GM12878 (cell line): ENCODE measurements at regions not wholly inside any gene's neighbourhood (a gene's known extent, or its start where the extent isn't known, plus 50 kb on each side); places are given as distances from the start of the nearest gene placed in this dataset.

Experiments used
- ATAC-seq: fragments of 200-7000 bp; cut with Tn5 transposase; 3 replicates; pipeline ENCODE4 v1.9.1; 2020; ENCODE audit warnings: mild to moderate bottlenecking, moderate library complexity
- BruUV-seq: library from RNA; stranded (reverse); fragments of 400-500 nt; replicated peaks from 2 replicates; lab custom pipeline; 2021; lab: Mats Ljungman, UMichigan
- CTCF ChIA-PET: fragments of 300-600 bp; sonication (Branson Sonifier 250); formaldehyde crosslinking; extraction: SDS; loops from one replicate; lab custom pipeline; 2021; ENCODE audit warnings: inconsistent platforms; lab: Yijun Ruan, JAX
- POLR2A ChIA-PET: fragments of 350-600 bp; formaldehyde crosslinking; extraction: SDS; loops from one replicate; lab custom pipeline; 2021; ENCODE audit warnings: inconsistent platforms; lab: Charles Lee
- RAD21 ChIA-PET: fragments of 300-600 bp; sonication (Branson Sonifier 250); formaldehyde crosslinking; loops from one replicate; lab custom pipeline; 2023; ENCODE audit warnings: antibody characterized with exemption; ENCODE audit not compliant: unreplicated experiment; lab: Charles Lee
- SMC1A ChIA-PET: fragments of 300-600 bp; sonication (Branson Sonifier 250); formaldehyde crosslinking; loops from one replicate; lab custom pipeline; 2023; ENCODE audit not compliant: unreplicated experiment, uncharacterized antibody; lab: Charles Lee
- DNase-seq: peaks from one replicate; pipeline ENCODE4 v3.0.0-alpha.2; 2011; ENCODE audit warnings: low read depth, low spot score
- FAIRE-seq: peaks from 3 replicates; lab custom pipeline; 2011; peaks lifted over from hg19 to GRCh38; lab: Jason Lieb, UNC
- H2AFZ ChIP-seq: 2 replicates; pipeline ENCODE4 v1.6.0; 2011; ENCODE audit warnings: low read depth, low read length, control low read depth; ENCODE audit not compliant: control insufficient read depth
- H3K27ac ChIP-seq: 2 replicates; pipeline ENCODE4 v1.5.1; 2011; ENCODE audit warnings: control low read depth; ENCODE audit not compliant: control insufficient read depth, insufficient read depth
- H3K27me3 ChIP-seq, 2 experiments: replicated peaks in 1 of 2; 2 replicates each; pipeline versions ENCODE4 v1.6.0 to v1.6.1; 2011; ENCODE audit warnings: low read length in 1 of 2; ENCODE audit not compliant: control insufficient read depth in 2 of 2, insufficient read depth in 2 of 2
- H3K36me3 ChIP-seq, 2 experiments: 2 replicates each; pipeline ENCODE4 v1.5.1; 2011; ENCODE audit warnings: low read length in 1 of 2; ENCODE audit not compliant: control insufficient read depth in 2 of 2, insufficient read depth in 2 of 2
- H3K4me1 ChIP-seq: 2 replicates; pipeline ENCODE4 v1.6.1; 2011; ENCODE audit warnings: mild to moderate bottlenecking, low read length, moderate library complexity, mixed read lengths; ENCODE audit not compliant: control insufficient read depth, insufficient read depth
- H3K4me2 ChIP-seq: 2 replicates; pipeline ENCODE4 v1.6.0; 2011; ENCODE audit warnings: control low read depth; ENCODE audit not compliant: control insufficient read depth, insufficient read depth
- H3K4me3 ChIP-seq: fragments of 200-600 bp; sonication (generic); 2 replicates; pipeline ENCODE4 v1.5.1; 2016
- H3K79me2 ChIP-seq: 2 replicates; pipeline ENCODE4 v1.6.0; 2011; ENCODE audit warnings: low read length; ENCODE audit not compliant: control insufficient read depth, insufficient read depth
- H3K9ac ChIP-seq: 2 replicates; pipeline ENCODE4 v1.8.0; 2011; ENCODE audit warnings: low read length, control low read depth, mixed read lengths; ENCODE audit not compliant: control insufficient read depth, insufficient read depth
- H3K9me3 ChIP-seq: replicated peaks from 3 replicates; pipeline ENCODE4 v1.5.1; 2011; ENCODE audit warnings: mild to moderate bottlenecking, low read length; ENCODE audit not compliant: control insufficient read depth, insufficient read depth
- H4K20me1 ChIP-seq: 2 replicates; pipeline ENCODE4 v1.6.0; 2011; ENCODE audit not compliant: control insufficient read depth, insufficient read depth
- CTCF ChIP-seq, 3 experiments: IDR thresholded peaks in 2 of 3; conservative IDR thresholded peaks in 1 of 3; 2 replicates each; pipeline ENCODE4 v1.5.1; 2011; ENCODE audit warnings: low read depth in 3 of 3, low read length in 3 of 3, mild to moderate bottlenecking in 3 of 3, control low read depth in 2 of 3, moderate library complexity in 2 of 3, inconsistent platforms in 1 of 3, mixed read lengths in 1 of 3; ENCODE audit not compliant: control insufficient read depth in 2 of 3, insufficient read depth in 1 of 3; ENCODE audit errors: extremely low read depth in 1 of 3
- IRF4 ChIP-seq: IDR thresholded peaks from 2 replicates; pipeline ENCODE4 v1.6.1; 2011; ENCODE audit warnings: low read depth, low read length
- IRF5 ChIP-seq: fragments of 450-650 bp; IDR thresholded peaks from 2 replicates; pipeline ENCODE4 v1.6.1; 2017; ENCODE audit warnings: borderline replicate concordance
- SKIL ChIP-seq: fragments of 450-650 bp; IDR thresholded peaks from 2 replicates; pipeline ENCODE4 v1.6.1; 2017; ENCODE audit warnings: mild to moderate bottlenecking, low read depth, inconsistent platforms; ENCODE audit not compliant: poor library complexity, severe bottlenecking
- whole genome bisulfite sequencing: methylation state at CpG from one replicate; pipeline ENCODE4 v1.1.6; 2016; ENCODE audit warnings: low lambda C conversion rate; ENCODE audit not compliant: insufficient replicate concordance, insufficient coverage; ENCODE audit errors: missing lambda C conversion rate; 5-methylcytosine and 5-hydroxymethylcytosine counted together
- in situ Hi-C: fragments of 300-500 bp; cut with MboI; formaldehyde crosslinking; loops from 9 replicates; pipeline ENCODE4 v1.14.3; 2018; ENCODE audit warnings: mixed read lengths
- intact Hi-C: fragments of 100-400 bp; cut with micrococcal nuclease; formaldehyde crosslinking; loops from one replicate; pipeline ENCODE4 v1.14.2; 2022; ENCODE audit not compliant: unreplicated experiment

GRCh38 chrX:104392350-104392749, 137.6 kb upstream of the ESX1 start:
- Histone ChIP-seq H2AFZ (no peak overlapping the region), H3K4me3 (no peak overlapping the region), H3K4me2 (no peak overlapping the region), H3K9me3 (no peaks in the 10 kb centered on the region), H3K79me2 (no peaks in the 10 kb centered on the region), H3K36me3 (no peaks in the 10 kb centered on the region), H3K9ac (no peak overlapping the region), H3K27me3 (no peaks in the 10 kb centered on the region), H4K20me1 (no peaks in the 10 kb centered on the region), H3K4me1 (no peaks in the 10 kb centered on the region), H3K27ac (no peak overlapping the region)
- CTCF ChIA-PET, result no interaction called here
- no TSS peak for BruUV-seq
- intact Hi-C loops (no loop called here), in situ Hi-C loops (no loop called here)
- 9% methylated on average over 4 of the region's 4 CpGs for WGBS
- FAIRE-seq, result no peak
- no peak for DNase-seq
- TF ChIP-seq IRF4 (no peak), SKIL (no peak), CTCF (IDR thresholded peaks at IDR 0.05 in 2 of 3, conservative IDR thresholded peaks at IDR 0.05 in 1 of 3; ENCODE audit: control insufficient read depth in 2 of 3, extremely low read depth in 1 of 3, insufficient read depth in 1 of 3, low read depth in 3 of 3, low read length in 3 of 3) (no peak), IRF5 (no peak)
- POLR2A ChIA-PET, result no interaction called here
- ATAC-seq, result no peak
- RAD21 ChIA-PET, result no interaction called here
- SMC1A ChIA-PET, result no interaction called here
